ENCODE measurements at regions not wholly inside any gene's neighbourhood (a gene's known extent, or its start where the extent isn't known, plus 50 kb on each side); places are given as distances from the start of the nearest gene placed in this dataset.

DNA sequence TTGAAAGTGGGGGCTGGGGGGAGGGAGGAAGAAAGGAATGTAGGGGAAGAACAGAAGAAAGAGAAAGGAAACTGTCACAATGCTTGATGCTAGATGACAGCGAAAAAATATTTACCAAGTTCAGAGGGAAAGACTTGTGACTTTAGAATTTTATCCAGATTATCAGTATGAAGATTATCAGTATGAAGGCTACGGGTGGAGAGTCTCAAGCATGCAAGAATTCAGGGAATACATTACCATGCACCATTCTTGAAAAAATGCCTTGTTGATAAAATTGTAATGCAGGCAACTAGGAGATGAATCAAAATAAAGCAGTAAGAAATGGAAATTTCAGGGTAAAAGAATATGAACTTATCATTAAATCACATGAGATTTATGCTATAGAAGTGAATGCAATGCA, 376.8 kb downstream of the PCNX1 start (continued):
- TF ChIP-seq, protein P1, sequence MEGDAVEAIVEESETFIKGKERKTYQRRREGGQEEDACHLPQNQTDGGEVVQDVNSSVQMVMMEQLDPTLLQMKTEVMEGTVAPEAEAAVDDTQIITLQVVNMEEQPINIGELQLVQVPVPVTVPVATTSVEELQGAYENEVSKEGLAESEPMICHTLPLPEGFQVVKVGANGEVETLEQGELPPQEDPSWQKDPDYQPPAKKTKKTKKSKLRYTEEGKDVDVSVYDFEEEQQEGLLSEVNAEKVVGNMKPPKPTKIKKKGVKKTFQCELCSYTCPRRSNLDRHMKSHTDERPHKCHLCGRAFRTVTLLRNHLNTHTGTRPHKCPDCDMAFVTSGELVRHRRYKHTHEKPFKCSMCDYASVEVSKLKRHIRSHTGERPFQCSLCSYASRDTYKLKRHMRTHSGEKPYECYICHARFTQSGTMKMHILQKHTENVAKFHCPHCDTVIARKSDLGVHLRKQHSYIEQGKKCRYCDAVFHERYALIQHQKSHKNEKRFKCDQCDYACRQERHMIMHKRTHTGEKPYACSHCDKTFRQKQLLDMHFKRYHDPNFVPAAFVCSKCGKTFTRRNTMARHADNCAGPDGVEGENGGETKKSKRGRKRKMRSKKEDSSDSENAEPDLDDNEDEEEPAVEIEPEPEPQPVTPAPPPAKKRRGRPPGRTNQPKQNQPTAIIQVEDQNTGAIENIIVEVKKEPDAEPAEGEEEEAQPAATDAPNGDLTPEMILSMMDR (conservative IDR thresholded peaks at IDR 0.05; ENCODE audit: low read depth in 2 of 2), result no peak
- TF ChIP-seq ZNF462 (CRISPR knock-in tag; IDR thresholded peaks at IDR 0.05) (no peak), EZH2phosphoT487 (IDR thresholded peaks at IDR 0.05; ENCODE audit: unreplicated experiment) (no peak), NANOG (IDR thresholded peaks at IDR 0.05; ENCODE audit: borderline replicate concordance) (no peak)

DNA sequence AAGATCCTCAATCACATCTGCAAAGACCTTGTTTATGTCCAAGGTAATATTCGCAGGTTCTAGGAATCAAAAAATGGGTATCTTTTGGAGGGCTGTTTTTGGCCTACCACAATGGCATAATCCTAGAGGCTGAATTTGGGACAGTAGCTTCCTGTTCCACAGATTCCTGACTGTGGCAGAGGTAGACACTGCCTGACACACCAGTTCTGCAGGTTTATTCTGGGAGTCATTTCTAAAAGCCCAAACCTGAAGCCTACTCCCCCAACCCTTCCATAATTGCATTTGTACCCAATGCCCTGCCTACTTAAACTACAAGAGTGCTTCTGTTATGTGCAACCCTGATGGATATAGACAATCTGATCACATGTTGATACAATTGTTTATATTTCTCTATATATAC, 378.9 kb downstream of the PCNX1 start:
- H3K9me3 Mint-ChIP-seq, result peaks cover 13% of the 10 kb centered on the region
- peaks cover 6% of the 10 kb centered on the region for H3K27me3 Mint-ChIP-seq (ENCODE audit: insufficient read depth, low read depth, poor library complexity)
- Histone ChIP-seq H3F3A (replicated peaks; ENCODE audit: low read depth) (no peaks in the 10 kb centered on the region), H3K27ac (ENCODE audit: low read depth) (no peak overlapping the region), H3K27me3 (ENCODE audit: insufficient read depth) (no peaks in the 10 kb centered on the region), H4K20me1 (replicated peaks; ENCODE audit: insufficient read depth) (no peaks in the 10 kb centered on the region), H3K4me1 (ENCODE audit: insufficient read depth) (no peaks in the 10 kb centered on the region), H3K9me2 (ENCODE audit: insufficient read depth) (peaks cover 4% of the 10 kb centered on the region; the same call in 1 of the 2 replicates), H2AFZ (no peak overlapping the region), H3K36me3 (ENCODE audit: insufficient read depth) (no peaks in the 10 kb centered on the region; the same call in 1 of the 2 replicates), H3K79me2 (replicated peaks; ENCODE audit: insufficient read depth) (no peaks in the 10 kb centered on the region), H3K4me3 (no peak overlapping the region), H3K4me2 (no peak overlapping the region)
- peaks cover 5% of the 10 kb centered on the region; the same call in 2 of the 3 replicates for H3K36me3 Mint-ChIP-seq (ENCODE audit: low read depth)
- ATAC-seq (no peak), DNase-seq (ENCODE audit: low spot score) (no peak)
- peaks cover 8% of the 10 kb centered on the region; the same call in 2 of the 3 replicates for H3K4me1 Mint-ChIP-seq
- no peak overlapping the region for H3K4me3 Mint-ChIP-seq
- H3K27ac Mint-ChIP-seq, result no peak overlapping the region
- no peak for TF ChIP-seq ZNF462 (CRISPR knock-in tag; IDR thresholded peaks at IDR 0.05)
- TF ChIP-seq, protein P1 (conservative IDR thresholded peaks at IDR 0.05; ENCODE audit: low read depth in 2 of 2), result no peak
- TF ChIP-seq POLR2AphosphoS5 (IDR thresholded peaks at IDR 0.05; ENCODE audit: low read depth), result no peak

Measured in GM23338 (cell line).